Fibroblast of peridontal ligament (primary cell): ENCODE measurements at regions not wholly inside any gene's neighbourhood (a gene's known extent, or its start where the extent isn't known, plus 50 kb on each side); places are given as distances from the start of the nearest gene placed in this dataset.

Source experiments
- DNase-seq: peaks from one replicate; pipeline ENCODE4 v3.0.0-alpha.2; 2010; ENCODE audit errors: extremely low read depth

DNA sequence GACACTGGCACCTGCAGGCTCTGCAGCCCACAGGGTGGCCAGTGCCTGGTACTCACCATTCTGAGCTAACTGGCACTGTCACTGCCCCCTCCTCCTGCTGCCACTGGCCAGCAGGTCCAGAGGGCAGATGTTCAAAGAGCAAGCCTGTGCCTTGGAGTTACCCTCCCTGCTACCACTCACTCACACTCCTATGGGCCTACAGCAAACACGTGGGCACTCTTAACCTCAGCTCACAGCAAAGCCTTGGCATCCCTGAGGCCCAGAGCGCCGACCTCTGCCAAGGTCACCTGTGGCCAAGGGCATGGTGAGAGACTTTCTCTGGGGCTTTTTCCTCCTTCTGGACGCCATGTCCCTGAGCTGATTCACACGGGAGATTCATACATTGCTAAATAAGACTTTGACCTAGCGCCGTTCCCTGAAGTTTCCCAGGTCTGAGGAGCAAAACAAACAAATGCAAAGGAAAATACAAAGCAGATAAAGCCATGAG, 270.0 kb upstream of the PPP2R2D start:
- DNase-seq = no peak

DNA sequence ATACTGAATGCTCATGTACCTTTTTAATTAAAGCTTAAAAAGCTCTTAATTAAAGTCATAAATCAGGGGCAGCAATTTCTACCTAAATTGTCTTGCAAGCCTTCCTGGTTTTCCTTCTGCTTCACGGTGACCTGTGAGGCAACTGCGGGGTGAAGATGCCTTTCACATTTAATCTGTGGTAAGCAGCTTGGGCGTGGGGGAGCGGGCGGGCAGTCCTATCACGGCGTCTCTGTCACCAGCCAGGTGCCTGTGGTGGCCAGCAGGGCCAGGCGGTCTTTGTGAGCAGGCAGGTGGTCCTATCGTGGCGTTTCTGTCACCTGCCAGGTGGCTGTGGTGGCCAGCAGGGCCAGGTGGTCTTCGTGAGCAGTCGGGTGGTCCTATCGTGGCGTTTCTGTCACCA, 269.2 kb upstream of the PPP2R2D start:
- no peak for DNase-seq

DNA sequence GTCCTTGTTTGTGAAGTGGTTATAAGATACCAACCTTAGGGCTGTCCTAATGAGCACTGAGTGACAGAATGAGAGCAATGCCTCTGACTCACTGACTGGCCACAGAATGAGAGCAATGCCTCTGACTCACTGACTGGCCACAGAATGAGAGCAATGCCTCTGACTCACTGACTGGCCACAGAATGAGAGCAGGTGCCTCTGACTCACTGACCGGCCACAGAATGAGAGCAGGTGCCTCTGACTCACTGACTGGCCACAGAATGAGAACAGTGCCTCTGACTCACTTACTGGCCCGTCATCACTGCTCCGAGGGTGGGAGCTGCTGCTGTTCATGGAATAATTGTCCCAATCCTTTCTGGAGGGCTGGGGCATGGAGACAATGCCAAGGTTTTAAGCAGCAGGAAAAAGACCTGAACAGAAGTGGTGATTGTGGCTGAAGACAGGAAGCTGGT, 265.2 kb upstream of the PPP2R2D start:
- DNase-seq = no peak

DNA sequence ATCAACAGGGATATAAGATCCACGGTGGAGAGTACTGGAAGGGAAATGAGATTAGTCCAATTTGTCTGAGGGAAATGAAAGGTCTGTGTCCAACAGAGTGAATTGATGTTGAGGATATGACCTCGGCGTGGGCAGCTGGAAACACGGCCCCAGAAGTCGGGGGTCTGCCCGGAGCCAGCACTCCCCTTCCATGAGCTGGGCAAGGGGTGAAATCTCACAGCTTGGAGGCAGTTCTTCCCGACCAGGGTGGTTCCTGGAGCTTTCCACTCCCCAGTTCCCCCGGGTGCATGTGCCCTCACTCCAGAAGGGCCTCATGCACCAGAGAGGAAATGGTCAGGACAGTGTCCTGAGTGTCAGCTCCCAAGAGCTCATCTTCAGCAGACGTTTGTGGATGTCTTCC, 264.7 kb upstream of the PPP2R2D start:
- DNase-seq = no peak

DNA sequence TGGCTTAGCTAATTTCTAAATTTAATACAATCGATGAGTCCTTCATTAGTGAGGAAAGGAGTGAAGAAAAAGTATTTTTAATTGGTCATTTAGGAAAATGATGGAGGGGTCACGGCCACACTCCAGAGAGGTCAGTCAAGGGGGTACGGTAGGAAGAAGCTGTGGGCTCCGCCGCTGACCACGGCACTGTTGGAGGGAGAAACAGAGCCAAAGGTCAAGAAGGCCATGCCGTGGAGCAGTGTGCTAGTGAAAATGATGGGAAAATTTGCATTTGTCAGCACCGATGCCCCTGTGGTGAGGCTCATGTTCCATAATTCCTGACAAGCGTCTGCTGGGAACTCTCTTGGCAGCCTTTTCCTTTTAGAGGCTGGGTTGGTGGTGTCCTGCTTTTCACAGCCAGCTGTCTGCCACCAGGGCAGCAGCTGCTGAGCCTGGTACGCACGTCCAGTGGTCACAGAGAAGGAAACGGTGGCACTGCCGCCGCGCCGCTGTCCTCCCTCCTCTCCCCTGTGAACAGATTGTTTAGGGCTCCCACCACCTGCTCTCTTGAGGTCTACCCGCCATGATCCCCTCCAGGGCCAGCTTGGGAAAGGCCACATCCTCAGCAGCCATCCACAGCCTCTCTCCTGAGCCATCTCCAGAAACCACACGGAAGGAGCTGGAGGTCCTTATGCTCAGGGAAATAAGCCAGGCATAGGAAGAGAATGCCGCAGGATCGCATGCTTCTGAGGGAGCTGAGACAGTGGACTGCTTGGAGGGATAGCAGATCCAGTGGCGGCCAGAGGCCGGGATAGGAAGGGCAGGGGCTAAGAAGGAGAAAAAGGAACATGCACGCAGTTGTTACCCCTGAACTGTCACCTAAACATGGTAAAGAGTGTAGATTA, 263.7 kb upstream of the PPP2R2D start:
- no peak for DNase-seq

DNA sequence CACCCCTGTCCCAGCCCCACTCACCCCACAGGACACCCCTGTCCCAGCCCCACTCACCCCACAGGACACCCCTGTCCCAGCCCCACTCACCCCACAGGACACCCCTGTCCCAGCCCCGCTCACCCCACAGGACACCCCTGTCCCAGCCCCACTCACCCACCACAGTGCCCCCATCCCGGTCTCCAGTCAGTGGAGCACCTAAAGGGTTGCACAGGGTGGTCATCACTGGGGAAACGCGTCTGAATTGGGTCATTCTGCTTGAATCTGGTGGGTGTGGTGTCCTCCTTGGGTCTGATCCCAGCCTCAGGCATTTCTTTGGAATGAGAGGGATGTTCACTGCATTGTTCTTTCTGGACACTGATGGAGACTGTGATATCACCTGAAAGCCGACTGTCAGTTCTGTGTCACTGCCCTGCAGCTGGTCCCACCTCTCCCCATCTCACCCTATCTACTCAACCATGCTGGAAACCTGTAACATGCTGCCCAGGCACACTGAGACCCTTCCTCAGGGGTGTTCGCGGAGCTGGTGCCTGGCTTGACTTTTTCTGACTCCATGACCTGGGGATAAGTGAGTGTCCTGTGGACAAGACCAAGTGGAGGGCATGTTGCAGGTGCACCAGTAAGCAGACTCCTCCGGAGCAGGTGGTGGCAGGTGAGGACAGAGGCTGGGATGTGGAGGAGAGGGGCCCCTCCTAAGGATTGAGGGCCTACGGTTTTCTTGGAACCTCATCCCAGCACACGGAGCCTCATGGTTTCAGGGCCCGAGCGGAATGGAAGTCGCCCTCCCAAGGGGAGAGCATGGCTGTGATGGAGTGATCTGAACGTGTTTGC, 262.5 kb upstream of the PPP2R2D start:
- no peak for DNase-seq

DNA sequence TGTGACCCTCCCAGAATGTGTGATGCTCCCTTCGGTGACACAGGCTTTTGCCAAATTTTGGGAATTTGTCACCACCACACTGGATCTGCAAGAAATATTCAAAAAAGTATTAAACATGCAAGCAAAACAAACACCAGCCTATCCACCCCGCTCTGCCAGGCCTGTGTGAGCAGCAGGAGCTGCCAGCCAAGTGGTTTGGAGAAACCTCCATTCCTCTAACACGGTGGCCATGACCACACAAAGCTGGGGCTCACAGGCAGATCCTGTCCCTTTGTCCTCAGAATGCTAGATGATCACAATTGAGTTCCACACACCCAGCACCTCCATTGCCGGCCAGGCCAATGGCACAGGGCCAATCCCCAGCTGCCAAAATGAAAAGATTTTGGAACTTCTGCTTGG, 261.9 kb upstream of the PPP2R2D start:
- DNase-seq = no peak

DNA sequence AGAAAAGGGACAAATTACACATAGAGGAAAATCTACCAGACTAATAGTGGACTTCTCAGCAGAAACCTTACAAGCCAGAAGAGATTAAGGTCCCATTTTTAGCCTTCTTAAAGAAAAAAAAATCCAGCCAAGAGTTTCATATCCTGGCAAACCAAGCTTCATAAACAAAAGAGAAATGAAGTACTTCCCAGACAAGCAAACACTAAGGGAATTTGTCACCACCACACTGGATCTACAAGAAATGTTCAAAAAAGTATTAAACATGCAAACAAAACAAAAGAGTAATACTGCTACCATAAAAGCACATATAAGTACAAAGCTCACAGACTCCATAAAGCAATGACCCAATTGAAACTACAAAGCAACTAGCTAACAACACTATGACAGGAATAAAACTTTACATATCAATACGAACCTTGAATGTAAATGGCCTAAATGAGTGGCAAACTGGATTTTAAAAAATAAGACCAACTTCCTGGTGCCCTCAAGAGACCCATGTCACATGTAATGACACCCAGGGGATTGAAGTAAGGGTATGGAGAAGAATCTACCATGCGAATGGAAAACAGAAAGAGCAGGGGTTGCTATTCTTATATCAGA, 260.7 kb upstream of the PPP2R2D start:
- no peak for DNase-seq

DNA sequence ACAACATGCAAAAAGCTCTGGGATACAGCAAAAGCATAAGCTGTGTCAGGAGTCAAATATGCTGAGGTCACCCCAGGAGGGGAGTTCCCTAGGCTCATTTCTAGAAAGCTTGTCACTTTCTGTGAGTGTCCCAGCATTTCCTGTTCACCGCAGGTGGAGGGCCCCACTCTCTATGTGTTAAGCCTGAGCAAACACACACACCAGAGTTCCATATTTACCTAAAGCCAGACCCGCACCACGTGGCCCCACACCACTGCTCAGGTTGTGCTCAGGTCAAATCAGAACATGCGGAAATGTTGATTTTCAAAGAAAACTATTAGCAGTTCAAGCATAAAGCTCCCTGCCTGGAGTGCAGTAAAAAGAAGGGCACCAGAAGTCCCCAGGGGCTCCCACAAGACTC, 259.6 kb upstream of the PPP2R2D start:
- no peak for DNase-seq

DNA sequence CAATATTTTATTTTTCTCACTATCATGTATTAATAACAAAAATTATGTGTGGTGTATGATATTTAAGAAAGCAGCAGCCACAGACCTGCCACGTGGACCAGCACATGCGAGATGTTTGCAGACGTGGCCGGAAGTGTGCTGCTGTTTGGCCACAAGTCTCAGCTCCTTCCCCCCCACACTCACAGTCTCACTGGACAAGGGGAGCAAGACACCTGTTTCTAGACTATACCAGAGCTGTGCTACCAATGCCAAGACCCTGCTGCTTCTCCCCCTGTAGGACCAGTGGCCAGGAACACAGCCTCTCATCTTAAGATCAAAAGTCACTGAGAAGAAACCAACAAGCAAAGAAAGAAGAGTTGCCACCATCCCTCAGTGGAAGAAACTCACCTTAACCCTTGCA, 258.9 kb upstream of the PPP2R2D start:
- DNase-seq = no peak

DNA sequence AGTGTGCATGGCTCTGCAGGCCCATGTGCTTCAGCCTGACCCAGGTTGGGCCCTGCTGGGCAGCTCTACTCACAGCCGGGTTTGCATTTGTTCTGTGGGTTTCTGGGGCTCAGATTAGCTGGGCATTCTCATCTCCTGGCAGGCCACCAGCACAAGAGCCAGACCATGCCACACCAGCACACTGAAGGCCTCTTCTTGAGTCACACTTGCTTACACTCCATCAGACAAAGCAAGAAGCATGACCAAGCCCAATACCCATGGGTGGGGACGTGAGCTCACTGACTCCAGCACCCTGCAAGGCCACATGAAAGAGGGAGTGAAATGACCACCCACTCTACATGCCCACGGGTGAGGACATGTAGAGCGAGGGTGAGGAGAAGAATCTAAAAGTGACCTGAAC, 257.8 kb upstream of the PPP2R2D start:
- DNase-seq = no peak

DNA sequence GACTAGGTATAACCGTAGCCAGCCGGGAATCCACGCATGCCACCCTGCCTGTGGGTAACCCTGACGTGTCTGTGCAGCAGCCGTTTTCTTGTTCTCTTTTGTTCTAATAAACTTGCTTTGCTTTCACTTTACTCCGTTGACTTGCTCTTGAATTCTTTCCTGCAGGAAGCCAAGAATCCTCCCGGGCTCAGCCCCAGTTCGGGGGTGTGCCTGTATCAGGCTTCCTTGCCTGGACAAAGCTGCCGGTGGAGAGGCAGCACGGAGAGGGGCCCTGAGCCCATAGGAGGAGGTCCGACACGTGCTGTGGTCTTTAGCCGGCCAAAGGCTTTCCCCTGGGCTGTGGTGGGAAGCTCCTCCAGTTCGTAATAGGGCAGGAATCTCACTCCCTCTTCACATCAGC, 256.5 kb upstream of the PPP2R2D start:
- no peak for DNase-seq

DNA sequence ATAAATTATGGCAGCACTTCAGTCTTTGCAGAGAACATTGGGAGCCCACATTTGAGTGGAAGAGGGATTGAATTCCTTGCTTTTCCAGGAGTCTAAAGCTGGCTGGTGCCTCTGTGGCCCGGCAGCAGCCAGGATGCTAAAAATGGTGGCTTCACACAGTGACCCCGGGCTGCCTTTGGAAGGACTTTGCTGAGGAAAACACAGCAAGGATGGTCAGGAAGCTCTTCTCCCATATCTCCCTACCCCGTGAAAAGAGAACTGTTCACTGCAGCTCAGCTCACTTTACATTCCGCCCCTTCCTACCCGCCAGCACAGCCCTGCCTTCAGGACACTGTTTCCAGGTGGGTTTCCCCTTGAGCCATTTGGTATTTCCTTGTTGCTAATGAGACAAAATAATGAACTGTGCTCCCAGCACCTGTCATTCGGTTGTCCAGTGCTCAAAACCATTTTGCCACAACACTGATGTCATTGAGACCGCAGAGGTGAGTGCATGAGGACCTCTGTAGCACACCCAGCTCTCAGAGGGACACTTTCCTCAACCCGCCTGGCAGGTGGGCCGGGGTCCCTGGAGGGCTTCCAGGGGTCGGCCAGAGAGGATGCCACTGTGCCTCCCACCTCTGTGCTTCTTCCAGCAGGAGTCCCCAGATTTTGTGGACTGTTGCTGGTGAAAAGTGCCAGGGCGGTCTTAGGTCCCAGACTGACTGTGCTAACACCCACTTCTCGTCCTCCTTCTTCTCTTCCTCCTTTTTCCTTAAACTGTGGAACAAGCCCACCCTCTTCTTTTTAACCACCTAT, 255.7 kb upstream of the PPP2R2D start:
- no peak for DNase-seq

DNA sequence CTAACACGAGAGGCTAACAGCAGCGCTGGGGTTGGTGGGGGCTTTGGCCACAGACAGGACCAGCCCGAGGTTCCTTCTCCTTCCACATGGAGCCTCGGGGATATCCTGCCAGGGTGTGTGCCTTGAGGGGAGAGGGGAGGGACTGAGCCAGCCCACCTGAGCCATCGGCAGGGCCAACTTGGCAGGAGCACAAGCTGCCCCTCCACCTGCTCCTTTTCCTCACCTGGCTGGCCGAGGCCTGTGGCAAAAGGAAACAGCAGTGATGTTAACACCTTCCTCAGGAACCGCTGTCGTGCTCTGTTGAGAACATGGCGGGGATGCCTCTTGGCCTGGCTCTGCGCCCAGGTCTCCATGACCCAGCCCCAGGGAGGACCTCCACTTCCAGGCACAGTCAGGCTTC, 255.1 kb upstream of the PPP2R2D start:
- DNase-seq = no peak

DNA sequence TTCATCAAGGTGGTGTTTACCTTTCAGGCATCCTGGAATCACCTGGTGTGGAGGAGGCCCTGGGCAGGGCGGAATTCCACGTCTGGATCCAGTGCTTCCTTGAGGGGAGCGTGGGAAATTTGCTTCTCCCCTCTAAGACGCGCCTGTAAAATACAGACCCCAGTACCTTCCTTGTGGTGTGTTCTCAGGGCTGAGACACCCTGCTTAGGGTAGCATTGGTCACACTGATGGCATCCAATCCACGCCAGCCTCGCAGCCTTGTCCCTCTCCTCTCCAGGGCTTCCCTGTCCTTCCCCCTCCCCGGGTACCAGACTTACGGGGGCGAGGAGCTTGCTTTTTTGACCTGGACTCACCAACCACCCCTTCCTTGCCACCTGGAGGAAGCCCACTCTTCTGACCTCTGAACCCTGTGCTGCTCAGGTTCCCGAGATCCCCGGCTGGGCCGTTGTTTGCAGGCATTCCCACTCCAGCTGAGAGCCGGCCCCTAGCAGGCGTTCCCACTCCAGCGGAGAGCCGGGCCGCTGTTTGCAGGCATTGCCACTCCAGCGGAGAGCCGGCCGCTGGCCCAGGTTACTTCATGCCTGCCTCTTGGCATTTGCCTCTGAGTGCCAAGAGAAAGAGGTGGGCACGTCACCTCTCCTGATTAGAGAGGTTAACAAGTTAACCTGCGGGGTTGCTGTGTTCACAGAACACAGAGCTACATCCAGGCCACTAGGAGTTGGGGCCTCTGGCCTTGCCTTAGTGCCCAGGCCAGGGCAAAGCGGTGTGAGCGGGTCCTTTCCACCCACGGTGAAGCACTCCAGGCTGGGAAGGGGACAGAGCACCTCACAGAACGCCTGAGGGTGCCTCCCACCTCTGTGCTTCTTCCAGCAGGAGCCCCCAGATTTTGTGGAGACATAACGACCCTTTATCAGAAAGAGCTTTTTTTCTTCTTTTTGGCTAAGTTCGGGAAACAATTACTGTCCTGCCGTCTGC, 254.0 kb upstream of the PPP2R2D start:
- no peak for DNase-seq

DNA sequence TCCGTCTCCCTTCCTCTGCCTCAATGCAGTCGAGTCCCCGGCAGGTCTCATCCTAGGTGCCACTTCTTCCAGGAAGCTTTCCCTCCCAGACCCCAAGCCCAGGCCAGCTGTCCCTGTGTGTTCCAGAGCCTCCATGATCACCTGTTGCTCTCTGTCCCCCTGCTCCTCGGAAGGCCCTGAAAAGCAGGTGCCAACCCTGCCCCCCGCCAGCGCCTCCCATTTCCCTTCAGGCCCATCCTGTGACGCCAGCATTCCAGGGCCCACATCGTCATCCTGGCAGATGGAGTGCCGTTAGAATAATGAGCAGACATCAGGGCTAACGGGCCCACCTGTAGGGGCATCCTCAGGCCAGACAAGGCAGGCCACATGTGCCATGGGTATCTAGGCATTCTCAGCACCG, 253.0 kb upstream of the PPP2R2D start:
- no peak for DNase-seq

DNA sequence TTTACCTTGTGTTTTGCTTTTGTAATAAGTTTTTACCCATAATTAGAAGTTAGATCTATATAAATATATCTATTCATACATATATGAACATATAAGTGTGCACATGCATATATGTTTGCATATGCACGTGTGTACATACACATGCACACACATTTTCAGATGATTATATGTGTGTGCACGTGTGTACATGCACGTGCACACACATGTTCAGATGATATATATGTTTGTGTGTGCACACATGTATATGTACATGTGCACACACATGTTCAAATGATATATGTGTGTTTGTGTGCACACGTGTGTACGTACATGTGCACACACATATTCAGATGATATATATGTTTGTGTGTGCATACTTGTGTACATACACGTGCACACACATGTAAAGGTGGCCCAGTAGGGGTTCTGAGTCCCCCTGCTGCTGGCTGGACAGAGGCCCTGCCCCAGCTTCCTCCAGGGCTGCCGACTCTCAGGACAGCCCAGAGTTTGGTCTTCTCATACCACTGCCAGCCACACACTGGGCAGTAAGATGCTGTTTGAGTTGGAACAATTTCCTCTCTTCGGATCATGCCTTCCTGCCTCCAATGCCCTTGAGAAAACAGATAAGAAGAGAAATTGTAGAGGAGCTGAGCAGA, 252.3 kb upstream of the PPP2R2D start:
- DNase-seq = no peak

DNA sequence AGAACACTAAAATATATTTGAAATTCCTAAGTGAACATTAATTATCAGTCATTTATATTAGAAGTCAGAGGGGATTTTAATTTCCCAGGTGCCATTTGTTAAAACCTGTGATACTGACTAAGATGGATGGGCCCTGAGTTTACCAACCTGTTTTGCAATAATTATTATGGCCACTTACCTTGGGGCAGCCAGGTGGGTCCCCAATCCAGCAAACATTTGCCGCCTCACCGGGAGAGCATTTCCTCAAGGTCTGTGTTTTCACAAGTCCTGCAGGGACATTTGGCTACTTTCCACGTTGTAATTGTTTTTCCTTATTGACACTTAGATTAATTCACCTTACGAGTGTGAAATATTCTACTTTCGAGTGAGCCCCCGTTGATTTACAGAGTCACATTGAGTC, 251.2 kb upstream of the PPP2R2D start:
- DNase-seq = no peak

DNA sequence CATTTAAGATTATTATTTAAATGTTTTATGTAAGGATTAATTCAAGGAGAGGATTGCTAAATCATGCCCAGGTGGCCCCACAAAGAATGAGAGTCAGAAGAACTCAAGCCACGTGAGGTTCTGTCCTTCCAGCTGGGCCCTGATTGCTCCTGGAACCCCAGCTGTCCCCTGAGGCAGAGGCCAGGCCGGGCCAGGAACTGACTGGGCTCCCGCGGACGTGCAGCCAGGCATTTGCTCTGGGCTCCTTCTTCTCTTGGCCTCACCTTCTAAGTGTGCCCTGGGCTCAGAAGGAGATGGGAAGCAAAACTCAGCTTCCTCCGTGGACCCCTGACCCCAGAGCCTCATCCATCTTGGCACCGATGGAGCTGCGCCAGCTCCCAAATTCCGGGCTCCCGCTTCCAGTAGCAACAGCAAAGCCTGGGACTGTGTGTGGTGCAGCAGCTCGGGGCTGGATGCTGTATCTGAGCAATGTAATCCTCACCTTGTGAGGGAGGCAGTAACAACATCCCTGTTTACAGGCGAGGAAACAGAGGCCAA, 250.6 kb upstream of the PPP2R2D start:
- no peak for DNase-seq
